IMR-90 (cell line): ENCODE measurements at regions not wholly inside any gene's neighbourhood (a gene's known extent, or its start where the extent isn't known, plus 50 kb on each side); places are given as distances from the start of the nearest gene placed in this dataset.

ENCODE experiments used
- ATAC-seq: fragments of 200-7000 bp; cut with Tn5 transposase; 2 replicates; pipeline ENCODE4 v1.9.1; 2020; ENCODE audit warnings: low read depth, mild to moderate bottlenecking, moderate library complexity
- BruUV-seq: library from RNA; stranded (reverse); fragments of 400-500 nt; replicated peaks from 2 replicates; lab custom pipeline; 2021; lab: Mats Ljungman, UMichigan
- CTCF ChIA-PET: fragments of 300-600 bp; formaldehyde crosslinking; extraction: SDS; loops from one replicate; lab custom pipeline; 2021; ENCODE audit warnings: antibody characterized with exemption; lab: Yijun Ruan, JAX
- POLR2A ChIA-PET: fragments of 300-600 bp; sonication (Branson Sonifier 250); formaldehyde crosslinking; loops from one replicate; lab custom pipeline; 2022; ENCODE audit warnings: antibody characterized with exemption; ENCODE audit not compliant: unreplicated experiment; lab: Charles Lee
- DNase-seq: peaks from one replicate; pipeline ENCODE4 v3.0.0; 2013
- H2AFZ ChIP-seq: replicated peaks from 2 replicates; pipeline ENCODE3; 2013; ENCODE audit warnings: low read length, mild to moderate bottlenecking; ENCODE audit not compliant: poor library complexity
- H2AK5ac ChIP-seq: 2 replicates; pipeline ENCODE4 v1.6.1; 2013; ENCODE audit warnings: low read depth, low read length, inconsistent platforms
- H2AK9ac ChIP-seq: replicated peaks from 2 replicates; pipeline ENCODE3; 2013; ENCODE audit warnings: mild to moderate bottlenecking, low read depth, low read length, moderate library complexity; ENCODE audit not compliant: poor library complexity
- H2BK120ac ChIP-seq: 2 replicates; pipeline ENCODE4 v1.6.1; 2013; ENCODE audit warnings: low read depth, low read length, inconsistent platforms
- H2BK15ac ChIP-seq: 3 replicates; pipeline ENCODE4 v1.6.1; 2013; ENCODE audit warnings: low read depth, low read length, inconsistent platforms
- H2BK20ac ChIP-seq: 2 replicates; pipeline ENCODE4 v1.6.1; 2013; ENCODE audit warnings: low read depth, mild to moderate bottlenecking, inconsistent platforms, low read length, moderate library complexity
- H2BK5ac ChIP-seq: 2 replicates; pipeline ENCODE4 v1.6.1; 2013; ENCODE audit warnings: mild to moderate bottlenecking, low read depth, low read length, inconsistent platforms; ENCODE audit not compliant: poor library complexity, severe bottlenecking
- H3K14ac ChIP-seq: replicated peaks from 2 replicates; pipeline ENCODE4 v1.6.1; 2013; ENCODE audit warnings: low read depth, low read length, inconsistent platforms
- H3K18ac ChIP-seq: 2 replicates; pipeline ENCODE4 v1.6.1; 2013; ENCODE audit warnings: low read depth, low read length, control low read depth
- H3K23ac ChIP-seq: 2 replicates; pipeline ENCODE4 v1.6.1; 2013; ENCODE audit warnings: low read depth, low read length, inconsistent platforms
- H3K27ac ChIP-seq: 2 replicates; pipeline ENCODE4 v1.5.1; 2013; ENCODE audit warnings: mild to moderate bottlenecking, control low read depth, low read length; ENCODE audit not compliant: insufficient read depth
- H3K27me3 ChIP-seq: 2 replicates; pipeline ENCODE4 v1.6.1; 2013; ENCODE audit warnings: low read length; ENCODE audit not compliant: control insufficient read depth, insufficient read depth
- H3K36me3 ChIP-seq: 2 replicates; pipeline ENCODE4 v1.6.1; 2013; ENCODE audit warnings: low read length, mixed read lengths; ENCODE audit not compliant: control insufficient read depth, insufficient read depth
- H3K4ac ChIP-seq: 2 replicates; pipeline ENCODE4 v1.6.1; 2013; ENCODE audit warnings: low read depth, low read length, inconsistent platforms
- H3K4me1 ChIP-seq: 2 replicates; pipeline ENCODE4 v1.6.1; 2013; ENCODE audit warnings: low read length, mixed read lengths; ENCODE audit not compliant: control insufficient read depth, insufficient read depth
- H3K4me2 ChIP-seq: 2 replicates; pipeline ENCODE4 v1.6.1; 2013; ENCODE audit warnings: low read depth, mild to moderate bottlenecking, control low read depth, low read length, moderate library complexity
- H3K4me3 ChIP-seq: 2 replicates; pipeline ENCODE4 v1.5.1; 2013; ENCODE audit warnings: low read depth, mild to moderate bottlenecking, control low read depth, low read length, moderate library complexity; ENCODE audit not compliant: insufficient read depth
- H3K56ac ChIP-seq: 2 replicates; pipeline ENCODE4 v1.6.1; 2013; ENCODE audit warnings: low read length, inconsistent platforms; ENCODE audit not compliant: insufficient read depth; ENCODE audit errors: extremely low read depth
- H3K79me1 ChIP-seq, 2 experiments: 2 replicates each; pipeline ENCODE4 v1.6.1; 2013; ENCODE audit warnings: low read length in 2 of 2, inconsistent platforms in 1 of 2, low read depth in 1 of 2
- H3K9ac ChIP-seq: 2 replicates; pipeline ENCODE4 v1.6.1; 2013; ENCODE audit warnings: low read depth, low read length, control low read depth
- H3K9me1 ChIP-seq: 2 replicates; pipeline ENCODE4 v1.6.1; 2013; ENCODE audit warnings: low read length, inconsistent platforms; ENCODE audit not compliant: insufficient read depth
- H3K9me3 ChIP-seq: 2 replicates; pipeline ENCODE4 v1.6.1; 2013; ENCODE audit warnings: low read length; ENCODE audit not compliant: control insufficient read depth, insufficient read depth
- H4K20me1 ChIP-seq: 2 replicates; pipeline ENCODE4 v1.6.1; 2013; ENCODE audit warnings: low read length, inconsistent platforms; ENCODE audit not compliant: insufficient read depth
- H4K5ac ChIP-seq: 2 replicates; pipeline ENCODE4 v1.6.1; 2013; ENCODE audit warnings: mild to moderate bottlenecking, low read depth, low read length, control low read depth
- H4K8ac ChIP-seq, 2 experiments: 2 replicates each; pipeline ENCODE4 v1.6.1; 2013; ENCODE audit warnings: low read depth in 2 of 2, low read length in 2 of 2, control low read depth in 1 of 2, inconsistent platforms in 1 of 2
- H4K91ac ChIP-seq: 2 replicates; pipeline ENCODE4 v1.6.1; 2013; ENCODE audit warnings: low read depth, low read length, inconsistent platforms; ENCODE audit not compliant: insufficient read depth
- BHLHE40 ChIP-seq: fragments of 150-350 bp; IDR thresholded peaks from 2 replicates; pipeline ENCODE4 v1.6.1; 2016; ENCODE audit warnings: mild to moderate bottlenecking, low read depth, low read length
- CHD1 ChIP-seq: IDR thresholded peaks from 2 replicates; pipeline ENCODE4 v1.6.1; 2012; ENCODE audit warnings: low read depth, low read length, improper control_type of control experiment
- CTCF ChIP-seq: conservative IDR thresholded peaks from 2 replicates; pipeline ENCODE4 v1.5.1; 2012; ENCODE audit warnings: mild to moderate bottlenecking, low read depth, low read length, improper control_type of control experiment
- FOS ChIP-seq: fragments of 150-350 bp; IDR thresholded peaks from 2 replicates; pipeline ENCODE4 v1.6.1; 2016; ENCODE audit warnings: low read depth, low read length
- MXI1 ChIP-seq: IDR thresholded peaks from 2 replicates; pipeline ENCODE4 v1.6.1; 2012; ENCODE audit warnings: low read depth, mild to moderate bottlenecking, low read length, moderate library complexity, borderline replicate concordance
- RAD21 ChIP-seq: IDR thresholded peaks from 2 replicates; pipeline ENCODE4 v1.6.1; 2012; ENCODE audit warnings: low read length, improper control_type of control experiment
- RCOR1 ChIP-seq: IDR thresholded peaks from 2 replicates; pipeline ENCODE4 v1.6.1; 2012; ENCODE audit warnings: mild to moderate bottlenecking, low read length, improper control_type of control experiment; ENCODE audit not compliant: insufficient replicate concordance
- RFX5 ChIP-seq: IDR thresholded peaks from 2 replicates; pipeline ENCODE4 v1.8.0; 2012; ENCODE audit warnings: low read depth, mild to moderate bottlenecking, low read length, moderate library complexity
- SMC3 ChIP-seq: fragments of 150-350 bp; IDR thresholded peaks from 2 replicates; pipeline ENCODE4 v1.6.1; 2016; ENCODE audit warnings: low read depth, mild to moderate bottlenecking, antibody characterized with exemption, low read length, moderate library complexity
- whole genome bisulfite sequencing, 2 experiments: methylation state at CpG; one replicate each; pipeline versions ENCODE4 v1.1.5 to v1.1.7; 2013; ENCODE audit warnings: missing lambda C conversion rate in 2 of 2; ENCODE audit not compliant: insufficient read length in 1 of 2; ENCODE audit errors: extremely low coverage in 2 of 2; 5-methylcytosine and 5-hydroxymethylcytosine counted together
- dilution Hi-C: fragments of 300-500 bp; cut with HindIII; formaldehyde crosslinking; loops from one replicate; pipeline ENCODE4 v1.14.3; 2018; ENCODE audit warnings: low sequenced_read_pairs; ENCODE audit not compliant: unreplicated experiment
- in situ Hi-C: fragments of 300-500 bp; cut with MboI; formaldehyde crosslinking; loops from 3 replicates; pipeline ENCODE4 v1.14.3; 2019; ENCODE audit warnings: low sequenced_read_pairs, inconsistent platforms, mixed read lengths
- intact Hi-C: fragments of 100-400 bp; cut with micrococcal nuclease; formaldehyde crosslinking; loops from 2 replicates; pipeline ENCODE4 v1.10.0; 2022

GRCh38 chr6:148608199-148608951 is 138.5 kb upstream of the UST start:
- Histone ChIP-seq H2BK20ac (no peak overlapping the region), H3K4me3 (no peak overlapping the region), H3K36me3 (no peaks in the 10 kb centered on the region), H2AK9ac (no peak overlapping the region), H3K27ac (no peak overlapping the region), H3K4me1 (peaks cover 2% of the 10 kb centered on the region; the same call in 1 of the 2 replicates), H2BK5ac (no peak overlapping the region), H3K9ac (no peak overlapping the region), H4K8ac (no peak overlapping the region), H3K27me3 (no peaks in the 10 kb centered on the region; the same call in 1 of the 2 replicates), H4K5ac (no peak overlapping the region), H3K14ac (no peak overlapping the region), H4K20me1 (no peaks in the 10 kb centered on the region), H3K9me3 (no peaks in the 10 kb centered on the region), H3K79me1 (no peaks in the 10 kb centered on the region), H4K91ac (no peak overlapping the region), H3K56ac (no peak overlapping the region), H2AK5ac (no peak overlapping the region), H2AFZ (no peak overlapping the region), H2BK120ac (no peak overlapping the region), H2BK15ac (no peak overlapping the region), H3K9me1 (no peaks in the 10 kb centered on the region), H3K18ac (no peak overlapping the region), H3K4me2 (no peak overlapping the region), H3K4ac (no peak overlapping the region), H3K23ac (no peak overlapping the region)
- in situ Hi-C loops, result no loop called here
- 83% methylated on average over 1 of the region's 10 CpGs; no CpG with 5 or more reads in 1 of the 2 experiments for WGBS, 2 experiments
- peak; percentile 19 for DNase-seq
- dilution Hi-C loops, result no loop called here
- intact Hi-C loops, result loop anchor here (2.0 kb wide), 1 partner anchor 30 kb away; no protein-coding TSS in a partner anchor
- CTCF ChIA-PET, result interaction anchor here (0.6 to 1.9 kb wide), 8 partner anchors 9 to 953 kb away, joined by 3 to 10 read pairs (median 4); no protein-coding TSS in a partner anchor
- no TSS peak for BruUV-seq
- TF ChIP-seq MXI1 (no peak), CHD1 (no peak), FOS (no peak), CTCF (peak; percentile 46), RFX5 (no peak), RCOR1 (no peak), SMC3 (peak; percentile 49), RAD21 (peak; percentile 51), BHLHE40 (no peak)
- ATAC-seq, result peak; percentile 53; the same call in 1 of the 2 replicates
- POLR2A ChIA-PET, result no interaction called here
